ENCODE measurements at regions not wholly inside any gene's neighbourhood (a gene's known extent, or its start where the extent isn't known, plus 50 kb on each side); places are given as distances from the start of the nearest gene placed in this dataset.

GRCh38 chr13:22726726-22727125 is 454.1 kb upstream of the SGCG start:
- Histone ChIP-seq H3K9ac (ENCODE audit: control insufficient read depth, extremely low read depth, insufficient read depth, low read length) (no peak overlapping the region), H2AFZ (ENCODE audit: control insufficient read depth, low read length) (no peak overlapping the region), H3K9me3 (ENCODE audit: control insufficient read depth, low read depth, low read length) (peaks cover 4% of the 10 kb centered on the region), H3K36me3 (ENCODE audit: control insufficient read depth in 2 of 2, extremely low read depth in 1 of 2, insufficient read depth in 2 of 2, low read length in 2 of 2) (no peaks in the 10 kb centered on the region), H3K4me3 (ENCODE audit: control insufficient read depth in 2 of 3, extremely low read depth in 1 of 3, insufficient read depth in 2 of 3, low read depth in 1 of 3, low read length in 3 of 3) (no peak overlapping the region), H3K4me2 (ENCODE audit: control insufficient read depth, extremely low read depth, insufficient read depth, low read depth, low read length) (no peak overlapping the region), H3K4me1 (ENCODE audit: control insufficient read depth, extremely low read depth, insufficient read depth, low read length) (no peaks in the 10 kb centered on the region), H3K27ac (ENCODE audit: control insufficient read depth, insufficient read depth, low read length) (no peak overlapping the region), H3K27me3 (ENCODE audit: control insufficient read depth, extremely low read depth, insufficient read depth, low read length) (no peaks in the 10 kb centered on the region), H4K20me1 (ENCODE audit: control insufficient read depth, extremely low read depth, insufficient read depth, low read length) (no peaks in the 10 kb centered on the region), H3K79me2 (ENCODE audit: control insufficient read depth, insufficient read depth, low read length) (no peaks in the 10 kb centered on the region), H3K9me1 (ENCODE audit: control insufficient read depth, extremely low read depth, insufficient read depth, low read length) (no peaks in the 10 kb centered on the region)
- DNase-seq (ENCODE audit: low read depth, low spot score) (no peak), FAIRE-seq (no peak)
- dilution Hi-C loops (cut with MboI; ENCODE audit: extremely low pct_ligation_motif_present, low sequenced_read_pairs): no loop called here
- no peak for TF ChIP-seq CTCF (optimal IDR thresholded peaks at IDR 0.05 in 1 of 3, IDR thresholded peaks at IDR 0.05 in 1 of 3, conservative IDR thresholded peaks at IDR 0.05 in 1 of 3; ENCODE audit: extremely low read depth in 1 of 3, insufficient read depth in 2 of 3, low read length in 3 of 3)
- TF ChIP-seq EZH2 (IDR thresholded peaks at IDR 0.05; ENCODE audit: low read length): no peak

GRCh38 chr13:22735011-22735995 is 445.5 kb upstream of the SGCG start:
- Histone ChIP-seq H3K4me2 (ENCODE audit: control insufficient read depth, extremely low read depth, insufficient read depth, low read depth, low read length) (no peak overlapping the region), H2AFZ (ENCODE audit: control insufficient read depth, low read length) (no peak overlapping the region)
- dilution Hi-C loops (cut with MboI; ENCODE audit: extremely low pct_ligation_motif_present, low sequenced_read_pairs): no loop called here

More at GRCh38 chr13:22735011-22735995, 445.5 kb upstream of the SGCG start:
- DNase-seq (ENCODE audit: low read depth, low spot score) (no peak), FAIRE-seq (no peak)
- Histone ChIP-seq H3K9ac (ENCODE audit: control insufficient read depth, extremely low read depth, insufficient read depth, low read length) (no peak overlapping the region), H4K20me1 (ENCODE audit: control insufficient read depth, extremely low read depth, insufficient read depth, low read length) (no peaks in the 10 kb centered on the region), H3K9me3 (ENCODE audit: control insufficient read depth, low read depth, low read length) (no peaks in the 10 kb centered on the region), H3K9me1 (ENCODE audit: control insufficient read depth, extremely low read depth, insufficient read depth, low read length) (no peaks in the 10 kb centered on the region), H3K27me3 (ENCODE audit: control insufficient read depth, extremely low read depth, insufficient read depth, low read length) (no peaks in the 10 kb centered on the region), H3K4me1 (ENCODE audit: control insufficient read depth, extremely low read depth, insufficient read depth, low read length) (no peaks in the 10 kb centered on the region), H3K36me3 (ENCODE audit: control insufficient read depth in 2 of 2, extremely low read depth in 1 of 2, insufficient read depth in 2 of 2, low read length in 2 of 2) (no peaks in the 10 kb centered on the region), H3K4me3 (ENCODE audit: control insufficient read depth in 2 of 3, extremely low read depth in 1 of 3, insufficient read depth in 2 of 3, low read depth in 1 of 3, low read length in 3 of 3) (no peak overlapping the region), H3K79me2 (ENCODE audit: control insufficient read depth, insufficient read depth, low read length) (no peaks in the 10 kb centered on the region), H3K27ac (ENCODE audit: control insufficient read depth, insufficient read depth, low read length) (no peak overlapping the region)
- no peak for TF ChIP-seq CTCF (optimal IDR thresholded peaks at IDR 0.05 in 1 of 3, IDR thresholded peaks at IDR 0.05 in 1 of 3, conservative IDR thresholded peaks at IDR 0.05 in 1 of 3; ENCODE audit: extremely low read depth in 1 of 3, insufficient read depth in 2 of 3, low read length in 3 of 3)
- TF ChIP-seq EZH2 (IDR thresholded peaks at IDR 0.05; ENCODE audit: low read length): no peak

All from keratinocyte (primary cell).